ENCODE measurements at regions not wholly inside any gene's neighbourhood (a gene's known extent, or its start where the extent isn't known, plus 50 kb on each side); places are given as distances from the start of the nearest gene placed in this dataset.

- TF ChIP-seq EZH2 (IDR thresholded peaks at IDR 0.05; ENCODE audit: borderline replicate concordance) (no peak), CTCF (IDR thresholded peaks at IDR 0.05; ENCODE audit: poor library complexity) (no peak), EZH2phosphoT487 (IDR thresholded peaks at IDR 0.05; ENCODE audit: low read depth, severe bottlenecking, unreplicated experiment) (no peak)
- Histone ChIP-seq H3K4me3 (no peak overlapping the region), H3K4me1 (ENCODE audit: insufficient read depth) (no peaks in the 10 kb centered on the region), H3K27ac (no peak overlapping the region), H3K4me2 (no peak overlapping the region), H2AFZ (no peak overlapping the region), H4K20me1 (ENCODE audit: insufficient read depth, poor library complexity, severe bottlenecking) (no peaks in the 10 kb centered on the region), H3K9me3 (ENCODE audit: low read depth) (no peaks in the 10 kb centered on the region), H3K9me2 (replicated peaks; ENCODE audit: insufficient read depth) (no peaks in the 10 kb centered on the region), H3K36me3 (replicated peaks; ENCODE audit: insufficient read depth, low read depth) (no peaks in the 10 kb centered on the region), H3K27me3 (no peaks in the 10 kb centered on the region), H3K79me2 (no peaks in the 10 kb centered on the region)
- no peak for DNase-seq (ENCODE audit: low spot score)
These were observed 650.8 kb upstream of the EYS start for GRCh38 chr6:66357781-66358180.

- no peak overlapping the region for H3K27ac ChIP-seq
- no peaks in the 10 kb centered on the region for H4K20me1 ChIP-seq (ENCODE audit: insufficient read depth, poor library complexity, severe bottlenecking)
- H3K4me3 ChIP-seq, result no peak overlapping the region
- no peak overlapping the region for H3K4me2 ChIP-seq
- no peaks in the 10 kb centered on the region for H3K36me3 ChIP-seq (replicated peaks; ENCODE audit: insufficient read depth, low read depth)
- DNase-seq (ENCODE audit: low spot score), result no peak
- H3K9me2 ChIP-seq (replicated peaks; ENCODE audit: insufficient read depth), result no peaks in the 10 kb centered on the region
- H2AFZ ChIP-seq, result no peak overlapping the region
- no peaks in the 10 kb centered on the region for H3K27me3 ChIP-seq
- H3K4me1 ChIP-seq (ENCODE audit: insufficient read depth), result no peaks in the 10 kb centered on the region
- no peak for TF ChIP-seq EZH2 (IDR thresholded peaks at IDR 0.05; ENCODE audit: borderline replicate concordance)
- no peak for TF ChIP-seq CTCF (IDR thresholded peaks at IDR 0.05; ENCODE audit: poor library complexity)
- no peak for TF ChIP-seq EZH2phosphoT487 (IDR thresholded peaks at IDR 0.05; ENCODE audit: low read depth, severe bottlenecking, unreplicated experiment)
- H3K79me2 ChIP-seq, result no peaks in the 10 kb centered on the region
- WGBS (ENCODE audit: low lambda C conversion rate, missing lambda C conversion rate), result 71% methylated on average over 1 of the region's 1 CpG
- no peaks in the 10 kb centered on the region for H3K9me3 ChIP-seq (ENCODE audit: low read depth)
These were observed 648.4 kb upstream of the EYS start for GRCh38 chr6:66355471-66355870.

GRCh38 chr6:66344796-66345195, 637.8 kb upstream of the EYS start:
- no peaks in the 10 kb centered on the region for H3K36me3 ChIP-seq (replicated peaks; ENCODE audit: insufficient read depth, low read depth)
- no peaks in the 10 kb centered on the region for H4K20me1 ChIP-seq (ENCODE audit: insufficient read depth, poor library complexity, severe bottlenecking)
- 40% methylated on average over 2 of the region's 2 CpGs for WGBS (ENCODE audit: low lambda C conversion rate, missing lambda C conversion rate)
- H3K4me2 ChIP-seq, result no peak overlapping the region
- no peak for DNase-seq (ENCODE audit: low spot score)
- no peaks in the 10 kb centered on the region for H3K9me3 ChIP-seq (ENCODE audit: low read depth)
- TF ChIP-seq EZH2 (IDR thresholded peaks at IDR 0.05; ENCODE audit: borderline replicate concordance) (no peak), EZH2phosphoT487 (IDR thresholded peaks at IDR 0.05; ENCODE audit: low read depth, severe bottlenecking, unreplicated experiment) (no peak), CTCF (IDR thresholded peaks at IDR 0.05; ENCODE audit: poor library complexity) (no peak)
- no peak overlapping the region for H3K27ac ChIP-seq
- no peak overlapping the region for H3K4me3 ChIP-seq
- no peaks in the 10 kb centered on the region for H3K27me3 ChIP-seq
- H3K4me1 ChIP-seq (ENCODE audit: insufficient read depth), result no peaks in the 10 kb centered on the region
- no peaks in the 10 kb centered on the region for H3K79me2 ChIP-seq
- H3K9me2 ChIP-seq (replicated peaks; ENCODE audit: insufficient read depth), result no peaks in the 10 kb centered on the region
- H2AFZ ChIP-seq, result no peak overlapping the region

- no peaks in the 10 kb centered on the region for H3K27me3 ChIP-seq
- H3K4me2 ChIP-seq, result no peak overlapping the region
- no peaks in the 10 kb centered on the region for H3K79me2 ChIP-seq
- 92% methylated on average over 1 of the region's 1 CpG for WGBS (ENCODE audit: low lambda C conversion rate, missing lambda C conversion rate)
- DNase-seq (ENCODE audit: low spot score), result no peak
- H3K4me3 ChIP-seq, result no peak overlapping the region
- H3K4me1 ChIP-seq (ENCODE audit: insufficient read depth), result no peaks in the 10 kb centered on the region
- H4K20me1 ChIP-seq (ENCODE audit: insufficient read depth, poor library complexity, severe bottlenecking), result no peaks in the 10 kb centered on the region
- no peaks in the 10 kb centered on the region for H3K36me3 ChIP-seq (replicated peaks; ENCODE audit: insufficient read depth, low read depth)
- H3K27ac ChIP-seq, result no peak overlapping the region
- no peaks in the 10 kb centered on the region for H3K9me3 ChIP-seq (ENCODE audit: low read depth)
- no peak for TF ChIP-seq EZH2 (IDR thresholded peaks at IDR 0.05; ENCODE audit: borderline replicate concordance)
- no peaks in the 10 kb centered on the region for H3K9me2 ChIP-seq (replicated peaks; ENCODE audit: insufficient read depth)
- no peak overlapping the region for H2AFZ ChIP-seq
These were observed 633.7 kb upstream of the EYS start for GRCh38 chr6:66340736-66341135.

All from hepatocyte (in vitro differentiated cells).